MCF 10A (cell line): ENCODE measurements at regions not wholly inside any gene's neighbourhood (a gene's known extent, or its start where the extent isn't known, plus 50 kb on each side); places are given as distances from the start of the nearest gene placed in this dataset.

Experiments
- BruUV-seq: library from RNA; stranded (reverse); fragments of 400-500 nt; replicated peaks from 2 replicates; lab custom pipeline; 2021; lab: Mats Ljungman, UMichigan
- CTCF ChIA-PET: fragments of 300-600 bp; sonication (Branson Sonifier 250); formaldehyde crosslinking; extraction: SDS; loops from one replicate; lab custom pipeline; 2021; ENCODE audit warnings: antibody characterized with exemption, inconsistent platforms; lab: Yijun Ruan, JAX
- POLR2A ChIA-PET: fragments of 300-600, 350-650 bp; sonication (Branson Sonifier 250); formaldehyde crosslinking; extraction: SDS; loops from one replicate; lab custom pipeline; 2020; ENCODE audit warnings: antibody characterized with exemption, inconsistent platforms; lab: Yijun Ruan, JAX
- DNase-seq: peaks from one replicate; pipeline ENCODE4 v3.0.0-alpha.2; 2018; ENCODE audit not compliant: unreplicated experiment
- H3K27ac Mint-ChIP-seq: one replicate; pipeline ENCODE4 v1.8.0; 2022; ENCODE audit warnings: mild to moderate bottlenecking, low read depth, mixed read lengths; ENCODE audit not compliant: unreplicated experiment
- H3K27me3 Mint-ChIP-seq: one replicate; pipeline ENCODE4 v1.8.0; 2022; ENCODE audit warnings: mixed read lengths; ENCODE audit not compliant: insufficient read depth, unreplicated experiment
- H3K36me3 Mint-ChIP-seq: one replicate; pipeline ENCODE4 v1.8.0; 2022; ENCODE audit warnings: mild to moderate bottlenecking, moderate library complexity, mixed read lengths; ENCODE audit not compliant: insufficient read depth, unreplicated experiment
- H3K4me1 Mint-ChIP-seq: one replicate; pipeline ENCODE4 v1.8.0; 2022; ENCODE audit warnings: mixed read lengths; ENCODE audit not compliant: insufficient read depth, unreplicated experiment
- H3K4me3 Mint-ChIP-seq: one replicate; pipeline ENCODE4 v1.8.0; 2022; ENCODE audit warnings: mild to moderate bottlenecking, moderate library complexity, mixed read lengths; ENCODE audit not compliant: unreplicated experiment
- H3K9me3 Mint-ChIP-seq: one replicate; pipeline ENCODE4 v1.8.0; 2022; ENCODE audit warnings: mixed read lengths; ENCODE audit not compliant: unreplicated experiment
- intact Hi-C: fragments of 100-400 bp; cut with micrococcal nuclease; formaldehyde crosslinking; loops from 2 replicates; pipeline ENCODE4 v1.14.1; 2022
- TF ChIP-seq, protein P1 (sequence below): fragments of 200-600 bp; IDR thresholded peaks from one replicate; pipeline ENCODE4 v1.8.0; 2022; ENCODE audit warnings: antibody characterized with exemption, mild to moderate bottlenecking; ENCODE audit not compliant: unreplicated experiment

- BruUV-seq: no TSS peak
- H3K4me3 Mint-ChIP-seq: no peak overlapping the region
- H3K4me1 Mint-ChIP-seq: no peaks in the 10 kb centered on the region
- intact Hi-C loops: no loop called here
- CTCF ChIA-PET: no interaction called here
- peak overlapping the region; percentile 76 for H3K27ac Mint-ChIP-seq
- no peak for DNase-seq
- POLR2A ChIA-PET: interaction anchor here (0.7 kb wide), 1 partner anchor 447 kb away, joined by 3 read pairs; no protein-coding TSS in a partner anchor
- H3K36me3 Mint-ChIP-seq: no peaks in the 10 kb centered on the region
- H3K27me3 Mint-ChIP-seq: no peaks in the 10 kb centered on the region
- H3K9me3 Mint-ChIP-seq: peaks cover 7% of the 10 kb centered on the region
- TF ChIP-seq, protein P1, sequence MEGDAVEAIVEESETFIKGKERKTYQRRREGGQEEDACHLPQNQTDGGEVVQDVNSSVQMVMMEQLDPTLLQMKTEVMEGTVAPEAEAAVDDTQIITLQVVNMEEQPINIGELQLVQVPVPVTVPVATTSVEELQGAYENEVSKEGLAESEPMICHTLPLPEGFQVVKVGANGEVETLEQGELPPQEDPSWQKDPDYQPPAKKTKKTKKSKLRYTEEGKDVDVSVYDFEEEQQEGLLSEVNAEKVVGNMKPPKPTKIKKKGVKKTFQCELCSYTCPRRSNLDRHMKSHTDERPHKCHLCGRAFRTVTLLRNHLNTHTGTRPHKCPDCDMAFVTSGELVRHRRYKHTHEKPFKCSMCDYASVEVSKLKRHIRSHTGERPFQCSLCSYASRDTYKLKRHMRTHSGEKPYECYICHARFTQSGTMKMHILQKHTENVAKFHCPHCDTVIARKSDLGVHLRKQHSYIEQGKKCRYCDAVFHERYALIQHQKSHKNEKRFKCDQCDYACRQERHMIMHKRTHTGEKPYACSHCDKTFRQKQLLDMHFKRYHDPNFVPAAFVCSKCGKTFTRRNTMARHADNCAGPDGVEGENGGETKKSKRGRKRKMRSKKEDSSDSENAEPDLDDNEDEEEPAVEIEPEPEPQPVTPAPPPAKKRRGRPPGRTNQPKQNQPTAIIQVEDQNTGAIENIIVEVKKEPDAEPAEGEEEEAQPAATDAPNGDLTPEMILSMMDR: no peak
These were observed 409.8 kb upstream of the GRID2 start for GRCh38 chr4:91894006-91894405.

GRCh38 chr4:91904556-91904955 lies 399.2 kb upstream of the GRID2 start:
- H3K9me3 Mint-ChIP-seq: no peaks in the 10 kb centered on the region
- no TSS peak for BruUV-seq

GRCh38 chr4:91909963-91910362 lies 393.8 kb upstream of the GRID2 start:
- no TSS peak for BruUV-seq
- no peaks in the 10 kb centered on the region for H3K36me3 Mint-ChIP-seq
- ChIA-PET CTCF (no interaction called here), POLR2A (no interaction called here)
- DNase-seq: no peak
- intact Hi-C loops: no loop called here
- H3K27me3 Mint-ChIP-seq: no peaks in the 10 kb centered on the region
- no peaks in the 10 kb centered on the region for H3K9me3 Mint-ChIP-seq
- H3K27ac Mint-ChIP-seq: peak overlapping the region; percentile 19
- H3K4me3 Mint-ChIP-seq: no peak overlapping the region
- TF ChIP-seq, protein P1: no peak
- H3K4me1 Mint-ChIP-seq: no peaks in the 10 kb centered on the region

More at GRCh38 chr4:91904556-91904955, 399.2 kb upstream of the GRID2 start:
- TF ChIP-seq, protein P1: no peak
- Mint-ChIP-seq H3K36me3 (no peaks in the 10 kb centered on the region), H3K4me1 (no peaks in the 10 kb centered on the region), H3K27ac (no peak overlapping the region), H3K4me3 (no peak overlapping the region), H3K27me3 (no peaks in the 10 kb centered on the region)
- ChIA-PET POLR2A (no interaction called here), CTCF (no interaction called here)
- intact Hi-C loops: no loop called here
- no peak for DNase-seq

DNA sequence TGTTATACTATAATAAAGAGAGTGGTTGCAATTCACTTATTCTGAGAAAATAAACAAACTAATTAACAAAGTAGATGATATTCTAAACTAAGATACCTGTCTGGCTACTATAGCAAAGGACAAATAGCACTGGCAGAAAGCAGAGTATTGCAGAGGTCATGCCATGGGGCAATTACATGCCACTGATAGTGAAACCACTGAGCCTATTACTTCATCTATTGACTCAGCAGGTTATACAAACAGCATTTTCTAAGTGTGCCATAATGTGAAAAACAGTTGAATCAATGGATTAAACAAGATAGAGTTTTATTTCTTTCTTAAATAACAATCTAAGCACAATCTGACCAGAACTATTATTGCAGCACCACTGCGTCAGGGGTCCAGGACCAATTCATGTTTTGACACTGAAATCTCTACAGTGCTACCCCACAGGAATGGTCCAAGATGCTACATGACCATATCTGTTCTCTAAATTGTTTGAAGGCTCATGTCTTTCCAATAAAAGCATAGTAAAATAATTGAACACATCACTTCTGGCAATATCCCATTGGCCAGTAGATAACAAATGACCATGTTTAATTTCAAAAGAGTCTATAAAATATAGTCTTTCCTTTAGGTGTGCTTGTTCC lies 389.5 kb upstream of the GRID2 start:
- intact Hi-C loops: no loop called here
- Mint-ChIP-seq H3K4me3 (no peak overlapping the region), H3K9me3 (no peaks in the 10 kb centered on the region), H3K36me3 (no peaks in the 10 kb centered on the region), H3K27me3 (no peaks in the 10 kb centered on the region), H3K4me1 (no peaks in the 10 kb centered on the region), H3K27ac (no peak overlapping the region)
- peak; percentile 43 for DNase-seq
- BruUV-seq: no TSS peak
- TF ChIP-seq, protein P1: no peak
- ChIA-PET CTCF (no interaction called here), POLR2A (interaction anchor here (0.7 kb wide), 1 partner anchor 240 kb away, joined by 3 read pairs; no protein-coding TSS in a partner anchor)
